HEK293 (cell line): ENCODE measurements at regions not wholly inside any gene's neighbourhood (a gene's known extent, or its start where the extent isn't known, plus 50 kb on each side); places are given as distances from the start of the nearest gene placed in this dataset.

Experiments
- CTCF ChIA-PET: fragments of 350-600 bp; formaldehyde crosslinking; extraction: SDS; loops from one replicate; lab custom pipeline; 2021; ENCODE audit warnings: antibody characterized with exemption; lab: Yijun Ruan, JAX
- POLR2A ChIA-PET: fragments of 300-600 bp; formaldehyde crosslinking; extraction: SDS; loops from one replicate; lab custom pipeline; 2020; ENCODE audit warnings: antibody characterized with exemption, inconsistent platforms; lab: Yijun Ruan, JAX
- H3K27ac ChIP-seq: fragments of 200-500 bp; sonication (Bioruptor generic); 2 replicates; pipeline ENCODE4 v1.5.1; 2014; ENCODE audit warnings: low read depth, low read length, control low read depth, inconsistent platforms; ENCODE audit errors: extremely low read depth
- H3K36me3 ChIP-seq, 2 experiments: fragments of 200-500 bp in 1 of 2; sonication (Bioruptor generic) in 1 of 2; 1 replicate in 1 of 2; 2 replicates in 1 of 2; pipeline ENCODE4 v1.5.1; 2014 to 2017; ENCODE audit warnings: inconsistent platforms in 2 of 2, low read length in 2 of 2; ENCODE audit not compliant: control insufficient read depth in 2 of 2, insufficient read depth in 1 of 2
- H3K4me1 ChIP-seq: fragments of 200-500 bp; sonication (Bioruptor generic); 2 replicates; pipeline ENCODE4 v1.5.1; 2014; ENCODE audit warnings: mild to moderate bottlenecking, low read length, inconsistent platforms; ENCODE audit not compliant: control insufficient read depth, insufficient read depth
- H3K4me3 ChIP-seq: 2 replicates; pipeline ENCODE4 v1.5.1; 2011; ENCODE audit warnings: low read depth, mild to moderate bottlenecking, control low read depth, low read length, moderate library complexity
- H3K9me3 ChIP-seq: fragments of 200-500 bp; sonication (Bioruptor generic); 2 replicates; pipeline ENCODE4 v1.5.1; 2014; ENCODE audit warnings: low read depth, low read length, inconsistent platforms; ENCODE audit not compliant: control insufficient read depth, insufficient read depth
- GLIS1 ChIP-seq: fragments of 450-650 bp; formaldehyde crosslinking; IDR thresholded peaks from 2 replicates; pipeline ENCODE4 v1.5.1; 2016; ENCODE audit warnings: missing biosample characterization, missing genetic modification characterization
- KLF7 ChIP-seq: fragments of 450-650 bp; formaldehyde crosslinking; IDR thresholded peaks from 2 replicates; pipeline ENCODE4 v1.5.1; 2016; ENCODE audit warnings: missing biosample characterization, missing genetic modification characterization, borderline replicate concordance
- MZF1 ChIP-seq: fragments of 450-650 bp; formaldehyde crosslinking; IDR thresholded peaks from 2 replicates; pipeline ENCODE4 v1.5.1; 2017; ENCODE audit warnings: missing biosample characterization, missing genetic modification characterization, borderline replicate concordance
- OSR2 ChIP-seq: fragments of 450-650 bp; formaldehyde crosslinking; IDR thresholded peaks from 2 replicates; pipeline ENCODE4 v1.5.1; 2016; ENCODE audit warnings: missing biosample characterization, missing genetic modification characterization
- PRDM2 ChIP-seq: fragments of 450-650 bp; formaldehyde crosslinking; IDR thresholded peaks from 2 replicates; pipeline ENCODE4 v1.5.1; 2016; ENCODE audit warnings: missing biosample characterization, missing genetic modification characterization, borderline replicate concordance
- TCF7L2 ChIP-seq: IDR thresholded peaks from 2 replicates; pipeline ENCODE4 v1.6.1; 2011; ENCODE audit warnings: low read depth, mild to moderate bottlenecking, inconsistent platforms, low read length, moderate library complexity, borderline replicate concordance
- ZFP3 ChIP-seq: fragments of 450-650 bp; formaldehyde crosslinking; IDR thresholded peaks from 2 replicates; pipeline ENCODE4 v1.5.1; 2016; ENCODE audit warnings: low read depth, missing biosample characterization, missing genetic modification characterization
- ZFP41 ChIP-seq: fragments of 450-650 bp; formaldehyde crosslinking; IDR thresholded peaks from 2 replicates; pipeline ENCODE4 v1.5.1; 2016; ENCODE audit warnings: missing biosample characterization, missing genetic modification characterization, borderline replicate concordance
- ZNF184 ChIP-seq: fragments of 450-650 bp; IDR thresholded peaks from 2 replicates; pipeline ENCODE4 v1.5.1; 2018; ENCODE audit warnings: missing biosample characterization, mild to moderate bottlenecking, missing genetic modification characterization
- ZNF202 ChIP-seq: fragments of 450-650 bp; formaldehyde crosslinking; IDR thresholded peaks from 2 replicates; pipeline ENCODE4 v1.5.1; 2016; ENCODE audit warnings: missing biosample characterization, missing genetic modification characterization, borderline replicate concordance
- ZNF221 ChIP-seq: fragments of 450-650 bp; formaldehyde crosslinking; IDR thresholded peaks from 2 replicates; pipeline ENCODE4 v1.5.1; 2017; ENCODE audit warnings: missing biosample characterization, missing genetic modification characterization, borderline replicate concordance
- ZNF223 ChIP-seq: fragments of 450-650 bp; formaldehyde crosslinking; IDR thresholded peaks from 2 replicates; pipeline ENCODE4 v1.5.1; 2016; ENCODE audit warnings: missing biosample characterization, missing genetic modification characterization
- ZNF248 ChIP-seq: fragments of 450-650 bp; formaldehyde crosslinking; IDR thresholded peaks from 2 replicates; pipeline ENCODE4 v1.5.1; 2017; ENCODE audit warnings: missing biosample characterization, missing genetic modification characterization
- ZNF280D ChIP-seq: fragments of 450-650 bp; formaldehyde crosslinking; IDR thresholded peaks from 2 replicates; pipeline ENCODE4 v1.5.1; 2016; ENCODE audit warnings: missing biosample characterization, missing genetic modification characterization
- ZNF324 ChIP-seq: fragments of 450-650 bp; formaldehyde crosslinking; IDR thresholded peaks from 2 replicates; pipeline ENCODE4 v1.5.1; 2016; ENCODE audit warnings: missing biosample characterization, missing genetic modification characterization
- ZNF341 ChIP-seq: fragments of 450-650 bp; formaldehyde crosslinking; IDR thresholded peaks from 2 replicates; pipeline ENCODE4; 2016; ENCODE audit warnings: low read depth, missing biosample characterization, missing genetic modification characterization
- ZNF521 ChIP-seq: fragments of 450-650 bp; formaldehyde crosslinking; IDR thresholded peaks from 2 replicates; pipeline ENCODE4 v1.5.1; 2017; ENCODE audit warnings: missing biosample characterization, mild to moderate bottlenecking, missing genetic modification characterization
- ZNF549 ChIP-seq: fragments of 450-650 bp; IDR thresholded peaks from 2 replicates; pipeline ENCODE4 v1.5.1; 2018; ENCODE audit warnings: missing biosample characterization, missing genetic modification characterization, mild to moderate bottlenecking, inconsistent platforms, moderate library complexity
- ZNF626 ChIP-seq: fragments of 450-650 bp; sonication (Bioruptor Pico); formaldehyde crosslinking; IDR thresholded peaks from 2 replicates; pipeline ENCODE4 v1.5.1; 2018; ENCODE audit warnings: missing biosample characterization, missing genetic modification characterization, inconsistent platforms
- ZNF792 ChIP-seq: fragments of 450-650 bp; formaldehyde crosslinking; IDR thresholded peaks from 2 replicates; pipeline ENCODE4 v1.5.1; 2016; ENCODE audit warnings: missing biosample characterization, missing genetic modification characterization
- ZSCAN4 ChIP-seq: fragments of 450-650 bp; formaldehyde crosslinking; IDR thresholded peaks from 2 replicates; pipeline ENCODE4 v1.5.1; 2017; ENCODE audit warnings: missing biosample characterization, missing genetic modification characterization
- TF ChIP-seq, protein P1 (sequence below): fragments of 450-650 bp; formaldehyde crosslinking; IDR thresholded peaks from 2 replicates; pipeline ENCODE4 v1.5.1; 2016; ENCODE audit warnings: missing biosample characterization, missing genetic modification characterization

- no peak for TF ChIP-seq ZNF248 (tag by site-specific recombination)
- TF ChIP-seq ZNF341 (tag by site-specific recombination), result no peak
- TF ChIP-seq ZNF792 (tag by site-specific recombination), result no peak
- TF ChIP-seq OSR2 (tag by site-specific recombination), result no peak
- TF ChIP-seq MZF1 (tag by site-specific recombination), result no peak
- no peak for TF ChIP-seq PRDM2 (tag by site-specific recombination)
- TF ChIP-seq, all 188 proteins: peak for 0
Observed at GRCh38 chr12:90808568-90808967, 146.4 kb downstream of the CCER1 start (continued).

- no peaks in the 10 kb centered on the region for H3K4me1 ChIP-seq
Observed at GRCh38 chr12:90802727-90803126, 152.2 kb downstream of the CCER1 start.

GRCh38 chr12:90801776-90802175 lies 153.2 kb downstream of the CCER1 start:
- POLR2A ChIA-PET, result no interaction called here

More at GRCh38 chr12:90802727-90803126, 152.2 kb downstream of the CCER1 start:
- TF ChIP-seq ZNF549, result no peak
- H3K36me3 ChIP-seq, result no peaks in the 10 kb centered on the region
- ChIA-PET POLR2A (no interaction called here), CTCF (no interaction called here)
- no peak overlapping the region for H3K27ac ChIP-seq
- no peaks in the 10 kb centered on the region for H3K9me3 ChIP-seq
- H3K4me3 ChIP-seq, result no peak overlapping the region

More at GRCh38 chr12:90801776-90802175, 153.2 kb downstream of the CCER1 start:
- no peak overlapping the region for H3K27ac ChIP-seq
- no peak for TF ChIP-seq MZF1 (tag by site-specific recombination)
- TF ChIP-seq ZSCAN4 (tag by site-specific recombination), result no peak
- TF ChIP-seq ZNF521 (tag by site-specific recombination), result no peak
- no peak for TF ChIP-seq ZNF280D
- TF ChIP-seq ZNF223, result no peak
- TF ChIP-seq ZNF626, result no peak
- TF ChIP-seq ZNF202 (tag by site-specific recombination), result no peak
- TF ChIP-seq, protein P1, sequence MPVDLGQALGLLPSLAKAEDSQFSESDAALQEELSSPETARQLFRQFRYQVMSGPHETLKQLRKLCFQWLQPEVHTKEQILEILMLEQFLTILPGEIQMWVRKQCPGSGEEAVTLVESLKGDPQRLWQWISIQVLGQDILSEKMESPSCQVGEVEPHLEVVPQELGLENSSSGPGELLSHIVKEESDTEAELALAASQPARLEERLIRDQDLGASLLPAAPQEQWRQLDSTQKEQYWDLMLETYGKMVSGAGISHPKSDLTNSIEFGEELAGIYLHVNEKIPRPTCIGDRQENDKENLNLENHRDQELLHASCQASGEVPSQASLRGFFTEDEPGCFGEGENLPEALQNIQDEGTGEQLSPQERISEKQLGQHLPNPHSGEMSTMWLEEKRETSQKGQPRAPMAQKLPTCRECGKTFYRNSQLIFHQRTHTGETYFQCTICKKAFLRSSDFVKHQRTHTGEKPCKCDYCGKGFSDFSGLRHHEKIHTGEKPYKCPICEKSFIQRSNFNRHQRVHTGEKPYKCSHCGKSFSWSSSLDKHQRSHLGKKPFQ (tag by site-specific recombination), result no peak
- TF ChIP-seq TCF7L2, result no peak
- TF ChIP-seq GLIS1 (tag by site-specific recombination), result no peak
- no peak for TF ChIP-seq ZNF184
- no peak for TF ChIP-seq KLF7 (tag by site-specific recombination)
- TF ChIP-seq ZNF324 (tag by site-specific recombination), result no peak
- no peak for TF ChIP-seq ZFP3
- TF ChIP-seq ZFP41 (tag by site-specific recombination), result no peak
- no peak for TF ChIP-seq ZNF221 (tag by site-specific recombination)
- H3K4me1 ChIP-seq, result no peaks in the 10 kb centered on the region
- no peaks in the 10 kb centered on the region for H3K9me3 ChIP-seq
- no peaks in the 10 kb centered on the region for H3K36me3 ChIP-seq
- CTCF ChIA-PET, result interaction anchor here (0.7 kb wide), 1 partner anchor 200 kb away, joined by 4 read pairs; no protein-coding TSS in a partner anchor
- no peak overlapping the region for H3K4me3 ChIP-seq
